GM12892 (cell line): ENCODE measurements at regions not wholly inside any gene's neighbourhood (a gene's known extent, or its start where the extent isn't known, plus 50 kb on each side); places are given as distances from the start of the nearest gene placed in this dataset.

Source experiments
- POLR2AphosphoS5 ChIP-seq: IDR thresholded peaks from 2 replicates; pipeline ENCODE4 v1.6.1; 2011; ENCODE audit warnings: low read depth, low read length, control low read depth
- TAF1 ChIP-seq: IDR thresholded peaks from 2 replicates; pipeline ENCODE4 v1.6.1; 2011; ENCODE audit warnings: low read depth, mild to moderate bottlenecking, control low read depth, low read length, borderline replicate concordance

GRCh38 chr1:4433075-4433474 lies 221.3 kb upstream of the AJAP1 start:
- no peak for TF ChIP-seq POLR2AphosphoS5
- no peak for TF ChIP-seq TAF1
